Urinary bladder (tissue), 3 donors: ENCODE measurements at regions not wholly inside any gene's neighbourhood (a gene's known extent, or its start where the extent isn't known, plus 50 kb on each side); places are given as distances from the start of the nearest gene placed in this dataset.
"Not testable (repeated sequence)": the region's sequence is repeated elsewhere in the genome, so short reads cannot be mapped to it uniquely, and the experiment has no call there.

Experiments
- DNase-seq: peaks from one replicate; pipeline ENCODE4 v3.0.0-alpha.2; 2015; ENCODE audit errors: extremely low spot score
- H3K27ac ChIP-seq: one replicate; pipeline ENCODE4 v1.5.1; 2013; ENCODE audit warnings: low read depth, mild to moderate bottlenecking, moderate library complexity
- H3K36me3 ChIP-seq: one replicate; pipeline ENCODE4 v1.6.1; 2013; ENCODE audit warnings: mild to moderate bottlenecking, moderate library complexity; ENCODE audit not compliant: insufficient read depth
- H3K4me1 ChIP-seq: one replicate; pipeline ENCODE4 v1.6.1; 2013; ENCODE audit warnings: mild to moderate bottlenecking, moderate library complexity; ENCODE audit not compliant: insufficient read depth
- H3K4me3 ChIP-seq: one replicate; pipeline ENCODE4 v1.5.1; 2013; ENCODE audit warnings: low read depth, low read length
- WGBS: extraction: QIAGEN DNeasy Blood & Tissue Kit; methylation state at CpG from one replicate; pipeline ENCODE4 v1.1.7; 2013; 5-methylcytosine and 5-hydroxymethylcytosine counted together
- donor health status: healthy with polysubstance abuse.
- donor health status: healthy.

DNA sequence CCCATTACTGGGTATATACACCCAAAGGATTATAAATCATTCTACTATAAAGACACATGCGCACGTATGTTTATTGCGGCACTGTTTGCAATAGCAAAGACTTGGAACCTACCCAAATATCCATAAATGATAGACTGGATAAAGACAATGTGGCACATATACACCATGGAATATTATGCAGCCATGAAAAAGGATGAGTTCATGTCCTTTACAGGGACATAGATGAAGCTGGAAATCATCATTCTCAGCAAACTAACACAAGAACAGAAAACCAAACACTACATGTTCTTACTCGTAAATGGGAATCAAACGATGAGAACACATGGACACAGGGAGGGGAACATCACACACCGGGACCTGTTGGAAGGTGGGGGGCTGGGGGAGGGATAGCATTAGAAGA is 171.3 kb downstream of the SUDS3 start:
- not testable (repeated sequence) for H3K36me3 ChIP-seq, H3K4me3 ChIP-seq, H3K4me1 ChIP-seq, DNase-seq, H3K27ac ChIP-seq
- 95% methylated on average over 6 of the region's 6 CpGs for WGBS

- H3K27ac ChIP-seq = no peak overlapping the region
- no peak for DNase-seq
- WGBS = 70% methylated on average over 4 of the region's 4 CpGs
- H3K4me3 ChIP-seq = no peak overlapping the region
- no peaks in the 10 kb centered on the region for H3K36me3 ChIP-seq
- no peaks in the 10 kb centered on the region for H3K4me1 ChIP-seq
Measured at GRCh38 chr12:118548887-118549509, 172.6 kb downstream of the SUDS3 start.

DNA sequence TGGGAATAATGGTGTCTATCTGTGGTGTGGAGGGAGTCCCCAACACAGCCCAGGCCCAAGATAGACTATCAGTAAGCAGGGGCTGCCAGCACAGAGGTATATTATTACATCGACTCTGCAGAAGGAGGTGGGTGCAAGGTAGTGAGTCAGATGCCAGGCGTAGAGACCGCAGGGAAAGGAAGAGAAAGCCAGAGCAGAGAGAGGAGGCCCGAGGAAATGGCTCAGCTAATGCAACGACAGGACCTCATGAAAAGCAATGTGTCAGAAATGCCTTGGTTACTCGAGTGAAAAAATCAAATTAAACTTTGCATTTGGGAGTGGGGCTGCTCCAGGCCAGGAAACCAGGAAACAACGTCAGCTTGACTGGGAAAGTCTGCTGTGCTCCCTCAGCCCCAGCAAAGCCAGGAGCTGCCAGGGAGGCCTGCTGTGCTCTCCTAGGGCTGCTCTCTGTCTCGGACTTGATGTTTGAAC is 173.2 kb downstream of the SUDS3 start:
- H3K4me1 ChIP-seq = no peaks in the 10 kb centered on the region
- DNase-seq = no peak
- H3K4me3 ChIP-seq = no peak overlapping the region
- no peak overlapping the region for H3K27ac ChIP-seq
- 74% methylated on average over 8 of the region's 8 CpGs for WGBS
- no peaks in the 10 kb centered on the region for H3K36me3 ChIP-seq

- 68% methylated on average over 5 of the region's 5 CpGs for WGBS
- Histone ChIP-seq H3K36me3 (no peaks in the 10 kb centered on the region), H3K27ac (no peak overlapping the region), H3K4me3 (no peak overlapping the region), H3K4me1 (no peaks in the 10 kb centered on the region)
- no peak for DNase-seq
Measured at GRCh38 chr12:118553856-118554504, 177.6 kb downstream of the SUDS3 start.

DNA sequence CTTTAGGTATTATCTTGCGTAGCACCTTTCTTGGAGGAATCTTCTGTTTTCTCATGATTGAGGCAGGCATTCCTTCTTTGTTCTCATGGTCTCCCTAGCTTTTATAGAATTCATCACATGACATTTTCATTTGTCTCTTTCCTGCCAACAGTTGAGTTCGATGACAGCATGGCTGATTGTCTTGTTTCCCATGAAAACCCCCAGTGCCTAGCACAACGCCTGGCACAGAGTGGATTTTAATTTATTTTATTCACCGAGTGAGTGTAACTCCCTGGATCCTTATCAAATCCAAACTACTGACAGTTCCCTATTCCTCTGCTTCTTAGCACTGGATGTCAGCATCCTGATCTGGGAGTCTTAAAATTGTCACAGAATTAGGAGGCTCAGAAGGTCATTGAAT is 182.6 kb downstream of the SUDS3 start:
- DNase-seq = no peak
- H3K27ac ChIP-seq = no peak overlapping the region
- H3K4me1 ChIP-seq = no peaks in the 10 kb centered on the region
- no peaks in the 10 kb centered on the region for H3K36me3 ChIP-seq
- no peak overlapping the region for H3K4me3 ChIP-seq
- WGBS = 73% methylated on average over 4 of the region's 4 CpGs

- no peak for DNase-seq
- no peak overlapping the region for H3K27ac ChIP-seq
- H3K4me3 ChIP-seq = no peak overlapping the region
- no peaks in the 10 kb centered on the region for H3K4me1 ChIP-seq
- H3K36me3 ChIP-seq = no peaks in the 10 kb centered on the region
- WGBS = 36% methylated on average over 4 of the region's 4 CpGs
Measured at GRCh38 chr12:118560733-118561132, 184.4 kb downstream of the SUDS3 start.

DNA sequence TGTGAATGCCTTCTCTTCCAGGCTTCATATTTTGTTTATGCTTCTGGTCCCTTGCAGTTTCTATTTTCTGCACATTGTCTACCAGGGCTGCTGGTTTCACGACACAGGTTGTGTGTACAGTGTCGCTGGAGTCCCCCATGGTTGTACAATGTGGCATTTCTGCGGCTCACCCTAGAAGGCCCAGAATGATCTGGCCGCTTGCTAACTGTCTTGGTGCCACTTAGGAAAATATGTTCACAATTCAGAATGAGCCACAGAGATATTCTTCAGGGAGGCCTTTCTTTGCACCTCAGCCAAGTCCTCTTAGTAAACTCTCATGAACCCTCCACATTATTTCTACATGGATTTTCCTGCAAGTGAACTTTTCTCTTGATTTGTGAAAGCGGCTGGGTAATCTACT is 195.4 kb downstream of the SUDS3 start:
- DNase-seq = no peak
- no peaks in the 10 kb centered on the region for H3K36me3 ChIP-seq
- 85% methylated on average over 5 of the region's 5 CpGs for WGBS
- no peak overlapping the region for H3K4me3 ChIP-seq
- H3K27ac ChIP-seq = no peak overlapping the region
- no peaks in the 10 kb centered on the region for H3K4me1 ChIP-seq

DNA sequence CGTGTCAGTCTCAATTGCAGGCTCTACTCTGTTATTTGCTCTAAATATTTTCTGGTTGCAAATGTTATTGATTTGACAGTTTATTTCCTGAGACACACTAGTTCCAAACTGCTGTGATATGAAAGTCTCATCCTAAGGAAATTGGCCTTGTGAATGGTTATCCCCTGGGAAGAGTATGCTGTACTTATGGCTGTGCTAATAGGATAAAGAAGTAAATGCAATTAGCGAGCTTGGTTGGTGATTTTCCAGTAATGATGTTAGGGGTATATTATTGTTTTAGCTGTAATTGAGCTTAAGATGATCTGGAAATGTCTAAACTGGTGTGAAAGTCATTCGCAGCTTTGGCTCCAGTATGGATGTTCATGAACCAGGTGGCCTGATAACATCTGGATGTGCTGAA is 197.9 kb downstream of the SUDS3 start:
- no peak for DNase-seq
- H3K4me1 ChIP-seq = no peaks in the 10 kb centered on the region
- no peak overlapping the region for H3K27ac ChIP-seq
- H3K36me3 ChIP-seq = no peaks in the 10 kb centered on the region
- no peak overlapping the region for H3K4me3 ChIP-seq
- 82% methylated on average over 3 of the region's 3 CpGs for WGBS

DNA sequence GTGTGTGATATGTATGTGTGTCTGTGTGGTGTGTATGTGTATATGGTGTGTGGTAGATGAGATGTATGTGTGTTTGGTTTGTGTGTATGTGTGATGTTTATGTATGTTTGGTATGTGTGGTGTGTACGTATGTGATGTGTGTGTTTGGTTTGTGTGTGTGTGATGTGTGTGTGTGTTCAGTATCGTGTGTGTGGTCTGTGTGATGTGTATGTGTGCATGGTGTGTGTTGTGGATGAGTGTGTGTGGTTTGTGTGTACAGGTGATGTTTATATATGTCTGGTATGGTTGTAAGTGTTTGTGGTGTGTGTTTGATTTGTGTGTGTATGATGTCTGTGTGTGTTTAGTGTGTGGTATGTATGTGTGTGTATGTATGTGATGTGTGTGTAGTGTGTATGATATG is 199.4 kb downstream of the SUDS3 start:
- no peak for DNase-seq
- no peaks in the 10 kb centered on the region for H3K36me3 ChIP-seq
- no peaks in the 10 kb centered on the region for H3K4me1 ChIP-seq
- H3K27ac ChIP-seq = no peak overlapping the region
- no peak overlapping the region for H3K4me3 ChIP-seq
- 72% methylated on average over 2 of the region's 2 CpGs for WGBS

- H3K36me3 ChIP-seq = no peaks in the 10 kb centered on the region
- no peak overlapping the region for H3K4me3 ChIP-seq
- H3K27ac ChIP-seq = no peak overlapping the region
- 42% methylated on average over 1 of the region's 1 CpG for WGBS
- DNase-seq = no peak
- H3K4me1 ChIP-seq = no peaks in the 10 kb centered on the region
Measured at GRCh38 chr12:118581371-118581770, 205.0 kb downstream of the SUDS3 start.

GRCh38 chr12:118582863-118583262 is 206.5 kb downstream of the SUDS3 start:
- 76% methylated on average over 4 of the region's 4 CpGs for WGBS
- Histone ChIP-seq H3K27ac (no peak overlapping the region), H3K4me1 (no peaks in the 10 kb centered on the region), H3K36me3 (no peaks in the 10 kb centered on the region), H3K4me3 (no peak overlapping the region)
- no peak for DNase-seq

DNA sequence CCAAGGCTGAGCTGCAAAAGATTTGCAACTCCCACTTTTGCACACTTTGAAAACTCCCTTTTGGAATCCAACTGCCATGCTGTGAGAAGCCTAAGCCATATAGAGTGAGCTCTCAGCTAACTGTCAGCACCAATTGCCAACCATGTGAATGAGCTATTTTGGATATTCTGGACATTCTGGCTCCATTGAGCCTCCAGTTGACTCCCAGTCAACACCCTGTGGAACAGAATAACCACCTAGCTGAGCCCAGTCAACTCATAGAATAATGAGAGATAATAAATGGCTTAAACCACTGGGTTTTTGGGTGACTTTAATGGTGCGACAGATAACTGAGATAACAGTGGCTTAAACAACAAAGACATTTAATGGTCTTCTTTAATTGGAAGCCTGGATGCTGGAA is 210.1 kb downstream of the SUDS3 start:
- no peak for DNase-seq
- no peaks in the 10 kb centered on the region for H3K4me1 ChIP-seq
- no peak overlapping the region for H3K4me3 ChIP-seq
- H3K27ac ChIP-seq = no peak overlapping the region
- 88% methylated on average over 1 of the region's 1 CpG for WGBS
- no peaks in the 10 kb centered on the region for H3K36me3 ChIP-seq

DNA sequence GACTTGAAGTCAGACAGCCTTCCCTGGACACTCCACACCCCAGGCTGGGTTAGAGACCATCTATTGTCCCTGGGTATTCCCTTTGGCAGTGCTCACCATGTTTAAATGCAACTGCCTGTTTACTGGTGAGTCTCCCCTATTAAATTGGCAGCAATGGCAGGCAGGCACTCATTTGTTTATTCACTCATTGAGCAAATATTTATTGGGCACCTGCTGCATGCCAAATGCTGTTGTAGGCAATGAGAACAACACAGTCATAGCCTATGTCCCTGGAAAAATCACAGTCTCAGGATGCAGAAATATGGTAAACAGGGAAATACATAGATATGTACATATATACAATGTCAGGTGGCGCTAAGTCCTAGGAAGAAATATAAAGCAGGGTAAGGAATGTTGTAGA is 212.8 kb downstream of the SUDS3 start:
- H3K27ac ChIP-seq = no peak overlapping the region
- no peak overlapping the region for H3K4me3 ChIP-seq
- no peaks in the 10 kb centered on the region for H3K4me1 ChIP-seq
- no peaks in the 10 kb centered on the region for H3K36me3 ChIP-seq
- no peak for DNase-seq
- WGBS = 78% methylated on average over 1 of the region's 1 CpG

DNA sequence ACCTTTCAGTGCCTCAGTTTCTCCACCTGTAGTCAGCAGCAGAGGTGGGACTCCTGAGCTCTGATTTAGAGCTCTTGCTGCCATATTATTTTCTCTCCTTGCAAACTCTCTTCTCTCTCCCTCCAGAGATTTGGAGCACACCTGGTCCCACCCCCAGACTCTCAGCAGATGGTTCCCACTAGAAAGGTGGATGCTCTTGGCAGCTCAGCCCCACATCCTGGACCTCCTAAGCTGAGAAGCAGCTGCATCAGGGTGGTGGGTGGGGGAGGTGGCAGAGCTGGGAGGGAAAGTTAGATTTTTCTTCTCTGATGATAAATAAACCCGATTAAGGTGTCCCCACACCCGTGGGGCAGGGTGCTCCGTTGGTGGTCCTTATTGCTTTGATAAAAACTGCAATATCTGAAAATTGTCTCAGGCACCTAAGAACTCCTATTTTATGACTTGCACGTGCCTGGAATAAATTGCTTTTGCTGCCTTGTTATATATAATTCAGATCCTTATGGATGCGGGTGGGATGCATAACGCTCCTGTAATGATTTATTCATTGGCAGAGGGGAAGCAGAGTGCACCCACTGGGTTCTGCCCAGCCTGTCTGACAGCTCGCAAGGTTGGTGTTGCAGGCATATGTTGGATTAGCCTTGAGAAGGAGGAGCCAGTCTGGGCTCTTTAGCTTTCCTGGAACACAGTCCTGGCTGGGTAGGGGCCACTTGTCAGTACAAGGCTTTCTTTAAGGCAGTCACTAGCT is 214.2 kb downstream of the SUDS3 start:
- no peak for DNase-seq
- no peaks in the 10 kb centered on the region for H3K4me1 ChIP-seq
- WGBS = 62% methylated on average over 7 of the region's 7 CpGs
- no peak overlapping the region for H3K27ac ChIP-seq
- H3K36me3 ChIP-seq = no peaks in the 10 kb centered on the region
- H3K4me3 ChIP-seq = no peak overlapping the region
